Fibroblast of villous mesenchyme (primary cell): ENCODE measurements at regions not wholly inside any gene's neighbourhood (a gene's known extent, or its start where the extent isn't known, plus 50 kb on each side); places are given as distances from the start of the nearest gene placed in this dataset.

Experiments used
- DNase-seq: peaks from one replicate; pipeline ENCODE4 v3.0.0-alpha.2; 2010; ENCODE audit warnings: low read depth
- H3K4me3 ChIP-seq: 2 replicates; pipeline ENCODE4 v1.5.1; 2011; ENCODE audit warnings: low read depth, mild to moderate bottlenecking, low read length
- CTCF ChIP-seq: IDR thresholded peaks from 2 replicates; pipeline ENCODE4 v1.5.1; 2012; ENCODE audit warnings: low read depth, mild to moderate bottlenecking, low read length; ENCODE audit not compliant: insufficient read depth

GRCh38 chr6:155591741-155592140 lies 136.1 kb upstream of the NOX3 start:
- no peak for DNase-seq
- TF ChIP-seq CTCF = no peak
- no peak overlapping the region for H3K4me3 ChIP-seq

- DNase-seq = no peak
- no peak for TF ChIP-seq CTCF
- no peak overlapping the region for H3K4me3 ChIP-seq
These were observed 133.6 kb upstream of the NOX3 start for GRCh38 chr6:155589190-155589589.

- H3K4me3 ChIP-seq = no peak overlapping the region
- DNase-seq = no peak
- no peak for TF ChIP-seq CTCF
These were observed 132.2 kb upstream of the NOX3 start for GRCh38 chr6:155587817-155588216.

- H3K4me3 ChIP-seq = no peak overlapping the region
- DNase-seq = no peak
- no peak for TF ChIP-seq CTCF
These were observed 130.5 kb upstream of the NOX3 start for GRCh38 chr6:155586090-155586489.

GRCh38 chr6:155584006-155584405 lies 128.4 kb upstream of the NOX3 start:
- TF ChIP-seq CTCF = no peak
- peak; percentile 19 for DNase-seq
- no peak overlapping the region for H3K4me3 ChIP-seq

GRCh38 chr6:155582016-155582991 lies 126.7 kb upstream of the NOX3 start:
- no peak for TF ChIP-seq CTCF
- DNase-seq = no peak
- H3K4me3 ChIP-seq = no peak overlapping the region
